SU-DHL-6 (cell line): ENCODE measurements at regions not wholly inside any gene's neighbourhood (a gene's known extent, or its start where the extent isn't known, plus 50 kb on each side); places are given as distances from the start of the nearest gene placed in this dataset.

ENCODE experiments used
- EZH2phosphoT487 ChIP-seq: fragments of 200-600 bp; sonication (generic), shearing (Covaris generic); conservative IDR thresholded peaks from 2 replicates; pipeline ENCODE4 v1.6.1; 2018; ENCODE audit warnings: mild to moderate bottlenecking, antibody characterized with exemption, low read length, moderate library complexity, mixed read lengths
- TF ChIP-seq, protein P1 (sequence below): fragments of 200-600 bp; sonication (generic); IDR thresholded peaks from one replicate; pipeline ENCODE4 v1.5.1; 2017; ENCODE audit warnings: antibody characterized with exemption, mild to moderate bottlenecking, low read length, moderate library complexity; ENCODE audit not compliant: insufficient read depth, poor library complexity, severe bottlenecking

DNA sequence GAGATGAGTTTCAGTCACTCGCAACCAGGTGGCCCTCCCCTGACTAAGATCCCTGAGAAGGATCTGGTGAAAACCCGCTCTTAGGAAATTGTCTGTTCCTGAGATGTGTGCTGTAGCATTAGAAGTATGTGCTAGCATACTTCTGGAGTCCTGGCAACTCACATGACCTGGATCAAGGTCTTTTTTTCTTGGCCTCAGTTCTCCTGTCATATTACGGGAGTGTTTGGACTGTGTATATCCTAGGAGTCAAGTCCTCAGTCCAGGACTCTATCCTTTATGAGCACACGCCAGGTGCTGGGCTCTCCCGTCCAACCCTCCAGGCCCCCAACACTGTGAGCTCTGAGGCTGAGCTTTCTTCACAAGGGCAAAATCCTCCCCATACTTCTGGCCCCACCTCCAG, 156.4 kb downstream of the UQCRFS1 start:
- TF ChIP-seq, protein P1, sequence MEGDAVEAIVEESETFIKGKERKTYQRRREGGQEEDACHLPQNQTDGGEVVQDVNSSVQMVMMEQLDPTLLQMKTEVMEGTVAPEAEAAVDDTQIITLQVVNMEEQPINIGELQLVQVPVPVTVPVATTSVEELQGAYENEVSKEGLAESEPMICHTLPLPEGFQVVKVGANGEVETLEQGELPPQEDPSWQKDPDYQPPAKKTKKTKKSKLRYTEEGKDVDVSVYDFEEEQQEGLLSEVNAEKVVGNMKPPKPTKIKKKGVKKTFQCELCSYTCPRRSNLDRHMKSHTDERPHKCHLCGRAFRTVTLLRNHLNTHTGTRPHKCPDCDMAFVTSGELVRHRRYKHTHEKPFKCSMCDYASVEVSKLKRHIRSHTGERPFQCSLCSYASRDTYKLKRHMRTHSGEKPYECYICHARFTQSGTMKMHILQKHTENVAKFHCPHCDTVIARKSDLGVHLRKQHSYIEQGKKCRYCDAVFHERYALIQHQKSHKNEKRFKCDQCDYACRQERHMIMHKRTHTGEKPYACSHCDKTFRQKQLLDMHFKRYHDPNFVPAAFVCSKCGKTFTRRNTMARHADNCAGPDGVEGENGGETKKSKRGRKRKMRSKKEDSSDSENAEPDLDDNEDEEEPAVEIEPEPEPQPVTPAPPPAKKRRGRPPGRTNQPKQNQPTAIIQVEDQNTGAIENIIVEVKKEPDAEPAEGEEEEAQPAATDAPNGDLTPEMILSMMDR, result no peak
- TF ChIP-seq EZH2phosphoT487, result no peak
